HG03280 (cell line): ENCODE measurements at regions not wholly inside any gene's neighbourhood (a gene's known extent, or its start where the extent isn't known, plus 50 kb on each side); places are given as distances from the start of the nearest gene placed in this dataset.
A peak's percentile ranks its signal among the peaks of the same experiment; 100 is the strongest.
"Not testable (repeated sequence)": the region's sequence is repeated elsewhere in the genome, so short reads cannot be mapped to it uniquely, and the experiment has no call there.

ENCODE experiments used
- ATAC-seq: cut with Tn5 transposase; IDR thresholded peaks from one replicate; pipeline ENCODE4 v1.9.1; 2021; ENCODE audit warnings: mild to moderate bottlenecking, moderate library complexity; ENCODE audit not compliant: unreplicated experiment

GRCh38 chr6:130494729-130495128 is 128.9 kb downstream of the TMEM200A start:
- no peak for ATAC-seq

- no peak for ATAC-seq
Measured at GRCh38 chr6:130500693-130501092, 134.9 kb downstream of the TMEM200A start.

- no peak for ATAC-seq
Measured at GRCh38 chr6:130503146-130503545, 137.3 kb downstream of the TMEM200A start.

GRCh38 chr6:130505808-130506598 is 140.2 kb downstream of the TMEM200A start:
- ATAC-seq = no peak

GRCh38 chr6:130507005-130507665 is 141.3 kb downstream of the TMEM200A start:
- not testable (repeated sequence) for ATAC-seq

GRCh38 chr6:130507666-130508028 is 141.8 kb downstream of the TMEM200A start:
- ATAC-seq = no peak

- ATAC-seq = no peak
Measured at GRCh38 chr6:130513770-130514169, 148.0 kb downstream of the TMEM200A start.

GRCh38 chr6:130514712-130515111 is 148.9 kb downstream of the TMEM200A start:
- no peak for ATAC-seq

GRCh38 chr6:130515306-130515705 is 149.5 kb downstream of the TMEM200A start:
- no peak for ATAC-seq

GRCh38 chr6:130516604-130517003 is 150.8 kb downstream of the TMEM200A start:
- no peak for ATAC-seq

GRCh38 chr6:130517444-130517931 is 151.7 kb downstream of the TMEM200A start:
- peak; percentile 91 for ATAC-seq

- no peak for ATAC-seq
Measured at GRCh38 chr6:130518588-130518987, 152.8 kb downstream of the TMEM200A start.

GRCh38 chr6:130520221-130520620 is 154.4 kb downstream of the TMEM200A start:
- no peak for ATAC-seq

GRCh38 chr6:130520801-130521200 is 155.0 kb downstream of the TMEM200A start:
- ATAC-seq = no peak

- no peak for ATAC-seq
Measured at GRCh38 chr6:130524552-130524951, 158.7 kb downstream of the TMEM200A start.

GRCh38 chr6:130525408-130525807 is 159.6 kb downstream of the TMEM200A start:
- ATAC-seq = no peak

GRCh38 chr6:130526466-130526865 is 160.6 kb downstream of the TMEM200A start:
- no peak for ATAC-seq

GRCh38 chr6:130527173-130527572 is 161.4 kb downstream of the TMEM200A start:
- ATAC-seq = no peak

- ATAC-seq = no peak
Measured at GRCh38 chr6:130529569-130530149, 163.8 kb downstream of the TMEM200A start.

- no peak for ATAC-seq
Measured at GRCh38 chr6:130534627-130535026, 168.8 kb downstream of the TMEM200A start.

- no peak for ATAC-seq
Measured at GRCh38 chr6:130535242-130535641, 169.4 kb downstream of the TMEM200A start.

GRCh38 chr6:130537447-130537846 is 171.6 kb downstream of the TMEM200A start:
- no peak for ATAC-seq
